GM18499 (cell line): ENCODE measurements at regions not wholly inside any gene's neighbourhood (a gene's known extent, or its start where the extent isn't known, plus 50 kb on each side); places are given as distances from the start of the nearest gene placed in this dataset.
"Not testable (repeated sequence)": the region's sequence is repeated elsewhere in the genome, so short reads cannot be mapped to it uniquely, and the experiment has no call there.

Experiments
- ATAC-seq: cut with Tn5 transposase; IDR thresholded peaks from one replicate; pipeline ENCODE4 v1.9.1; 2021; ENCODE audit warnings: moderate number of reproducible peaks; ENCODE audit not compliant: insufficient read depth, unreplicated experiment

- no peak for ATAC-seq
Measured at GRCh38 chr2:118431586-118431985, 343.3 kb downstream of the INSIG2 start.

DNA sequence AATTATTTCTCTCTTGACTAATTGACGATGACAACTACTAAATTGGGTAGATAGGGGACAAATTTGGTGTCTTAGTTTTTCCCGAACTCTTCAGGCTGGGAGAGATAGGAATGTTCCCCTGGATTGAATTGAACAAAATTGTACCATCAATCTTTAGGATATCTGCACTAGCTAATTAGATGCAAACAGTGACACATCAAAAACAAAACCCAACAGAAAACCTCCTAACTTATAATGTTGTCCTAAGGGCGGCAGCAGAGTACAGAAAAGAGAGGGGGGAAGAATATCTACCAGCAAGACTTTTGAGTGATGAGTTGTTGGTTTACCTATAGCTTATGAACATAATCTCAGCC lies 342.9 kb downstream of the INSIG2 start:
- ATAC-seq: no peak

DNA sequence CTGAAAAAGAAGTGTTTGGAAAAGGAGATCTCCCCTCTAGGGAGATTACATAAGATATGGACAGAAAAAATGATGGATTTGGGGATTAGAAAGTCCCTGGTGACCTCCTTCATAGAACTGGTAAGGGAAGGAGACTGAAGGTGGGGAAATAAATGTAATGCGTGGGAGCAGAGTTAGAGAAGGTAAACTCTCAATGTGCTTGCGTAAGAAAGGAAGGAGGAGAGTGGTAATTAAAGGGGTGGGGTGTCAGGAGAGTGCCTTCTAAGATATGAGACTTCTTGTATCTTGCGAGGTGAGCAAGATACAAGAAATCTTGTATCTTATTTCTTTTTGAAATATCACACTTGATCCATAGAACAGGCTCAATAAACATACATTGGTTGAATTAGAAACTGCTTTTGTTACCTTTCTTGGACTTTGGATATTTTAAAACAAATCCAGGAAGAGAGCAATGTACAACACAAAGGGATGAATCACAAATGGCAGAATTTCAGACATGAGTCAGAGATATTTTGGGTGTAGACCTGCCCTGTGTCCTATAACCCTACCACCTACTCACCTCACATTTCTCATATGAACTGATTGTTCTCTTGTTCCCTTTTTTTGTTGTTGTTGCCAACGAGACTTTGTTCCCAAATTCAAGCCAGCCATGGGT lies 342.4 kb downstream of the INSIG2 start:
- no peak for ATAC-seq

- no peak for ATAC-seq
Measured at GRCh38 chr2:118425191-118425590, 336.9 kb downstream of the INSIG2 start.

GRCh38 chr2:118423776-118424175 lies 335.5 kb downstream of the INSIG2 start:
- no peak for ATAC-seq

DNA sequence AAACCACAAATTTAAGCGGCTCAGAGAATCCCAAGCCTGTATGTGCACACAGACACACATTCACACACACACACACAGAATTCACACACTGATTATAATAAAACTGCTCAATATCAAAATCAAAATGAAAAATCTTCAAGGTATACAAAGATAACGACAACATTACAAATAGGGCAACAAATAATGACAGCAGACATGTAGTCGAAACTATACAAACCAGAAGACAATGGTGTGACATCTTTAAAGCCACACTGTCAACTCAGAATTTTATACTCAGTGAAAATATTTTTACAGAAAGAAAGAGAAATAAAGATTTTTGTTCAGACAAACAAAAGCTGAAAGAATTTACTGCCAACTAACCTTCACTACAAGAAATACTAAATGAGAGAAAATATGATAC lies 333.4 kb downstream of the INSIG2 start:
- ATAC-seq: no peak

DNA sequence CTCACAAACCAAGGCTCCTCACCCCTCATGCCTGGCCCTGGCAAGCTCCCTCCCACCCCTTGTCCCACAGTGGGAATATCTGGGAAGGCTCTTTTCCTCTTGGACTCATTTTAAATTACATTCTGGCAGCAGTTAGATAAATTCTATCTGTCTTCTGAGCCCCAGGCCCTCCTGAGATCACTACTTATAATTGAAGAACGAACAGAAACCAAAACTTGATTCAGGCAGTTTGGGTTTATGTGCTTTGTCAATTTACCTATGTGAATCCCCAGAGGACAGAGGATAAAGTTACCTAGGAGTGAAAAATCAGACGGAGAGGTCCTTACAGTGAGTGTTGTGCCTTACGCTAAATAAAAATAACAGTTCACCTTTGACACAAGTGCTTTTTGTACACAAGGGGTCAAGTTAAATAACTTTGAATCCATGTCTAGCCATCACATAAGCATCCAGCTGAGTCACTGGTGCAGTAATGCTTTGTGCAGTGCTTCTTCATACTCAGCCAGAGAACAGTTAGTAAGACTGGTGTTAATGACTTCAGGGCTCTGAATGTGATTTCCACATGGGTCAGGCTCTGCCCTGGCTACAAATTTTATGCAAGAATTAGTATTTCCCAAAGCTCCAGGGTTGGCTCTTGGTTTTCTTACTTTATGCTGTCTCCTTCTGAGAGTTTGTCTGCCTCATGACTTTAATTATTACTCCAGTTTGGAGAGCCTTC lies 329.3 kb downstream of the INSIG2 start:
- no peak for ATAC-seq

DNA sequence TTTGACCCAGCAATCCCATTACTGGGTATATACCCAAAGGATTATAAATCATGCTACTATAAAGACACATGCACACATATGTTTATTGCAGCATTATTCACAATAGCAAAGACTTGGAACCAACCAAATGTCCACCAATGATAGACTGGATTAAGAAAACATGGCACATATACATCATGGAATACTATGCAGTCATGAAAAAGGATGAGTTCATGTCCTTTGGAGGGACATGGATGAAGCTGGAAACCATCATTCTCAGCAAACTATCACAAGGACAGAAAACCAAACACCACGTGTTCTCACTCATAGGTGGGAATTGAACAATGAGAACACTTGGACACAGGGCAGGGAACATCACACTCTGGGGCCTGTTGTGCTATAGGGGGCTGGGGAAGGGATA lies 326.9 kb downstream of the INSIG2 start:
- ATAC-seq: not testable (repeated sequence)

DNA sequence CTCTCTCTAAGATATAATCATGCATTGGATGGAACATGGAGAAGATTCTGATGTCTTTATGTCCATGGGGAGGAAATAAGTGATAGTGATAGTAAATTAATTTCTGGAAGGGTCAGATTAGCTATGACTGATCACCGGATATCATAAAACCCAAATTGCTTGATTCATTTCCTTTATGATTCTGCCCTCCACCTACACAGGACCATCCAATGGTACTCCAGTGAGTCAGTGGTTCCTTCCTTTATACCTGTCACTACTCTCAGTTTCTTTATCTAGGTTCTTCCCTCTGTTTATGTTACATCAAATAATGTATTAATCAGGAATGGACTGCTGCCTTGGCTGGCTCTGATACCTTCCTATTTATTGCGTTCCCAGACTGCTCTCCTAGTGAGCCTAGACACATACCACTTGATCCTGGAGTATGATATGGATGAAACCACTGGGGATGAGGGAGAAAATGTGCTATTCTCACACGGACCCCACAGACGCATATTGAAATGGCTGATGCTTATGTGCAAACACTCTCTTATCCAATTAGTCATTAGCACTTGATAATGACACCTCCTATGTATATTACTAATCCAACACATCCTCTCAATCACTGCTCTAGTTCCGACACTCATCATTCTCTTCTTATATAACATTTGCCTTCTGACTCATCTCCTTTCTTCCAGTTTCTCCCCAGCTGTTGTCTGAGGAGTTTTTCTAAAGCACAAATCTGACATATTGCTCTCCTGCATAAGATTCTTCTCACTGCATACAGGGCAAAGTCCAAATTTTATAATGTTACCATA lies 315.6 kb downstream of the INSIG2 start:
- no peak for ATAC-seq

DNA sequence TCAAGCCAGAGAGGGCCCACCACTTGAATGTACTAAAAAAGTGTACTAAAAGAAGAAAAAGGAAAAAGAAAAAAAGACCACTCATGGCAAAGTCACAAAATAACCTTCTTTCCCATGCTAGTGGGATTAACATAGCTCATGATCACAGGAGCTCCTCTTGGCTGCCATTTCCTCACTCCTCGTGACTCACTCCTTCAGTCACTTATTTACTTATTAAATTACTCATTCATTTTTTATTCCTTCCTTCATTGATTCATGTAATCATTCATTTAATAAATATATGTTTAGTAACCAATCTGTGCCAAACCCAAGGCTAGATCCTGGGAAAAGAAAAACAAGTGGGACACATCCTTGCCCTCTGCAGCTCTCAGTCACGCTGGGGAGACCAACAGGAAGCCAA lies 300.5 kb downstream of the INSIG2 start:
- ATAC-seq: no peak

GRCh38 chr2:118387509-118387908 lies 299.2 kb downstream of the INSIG2 start:
- ATAC-seq: no peak

GRCh38 chr2:118386641-118387302 lies 298.5 kb downstream of the INSIG2 start:
- ATAC-seq: no peak

DNA sequence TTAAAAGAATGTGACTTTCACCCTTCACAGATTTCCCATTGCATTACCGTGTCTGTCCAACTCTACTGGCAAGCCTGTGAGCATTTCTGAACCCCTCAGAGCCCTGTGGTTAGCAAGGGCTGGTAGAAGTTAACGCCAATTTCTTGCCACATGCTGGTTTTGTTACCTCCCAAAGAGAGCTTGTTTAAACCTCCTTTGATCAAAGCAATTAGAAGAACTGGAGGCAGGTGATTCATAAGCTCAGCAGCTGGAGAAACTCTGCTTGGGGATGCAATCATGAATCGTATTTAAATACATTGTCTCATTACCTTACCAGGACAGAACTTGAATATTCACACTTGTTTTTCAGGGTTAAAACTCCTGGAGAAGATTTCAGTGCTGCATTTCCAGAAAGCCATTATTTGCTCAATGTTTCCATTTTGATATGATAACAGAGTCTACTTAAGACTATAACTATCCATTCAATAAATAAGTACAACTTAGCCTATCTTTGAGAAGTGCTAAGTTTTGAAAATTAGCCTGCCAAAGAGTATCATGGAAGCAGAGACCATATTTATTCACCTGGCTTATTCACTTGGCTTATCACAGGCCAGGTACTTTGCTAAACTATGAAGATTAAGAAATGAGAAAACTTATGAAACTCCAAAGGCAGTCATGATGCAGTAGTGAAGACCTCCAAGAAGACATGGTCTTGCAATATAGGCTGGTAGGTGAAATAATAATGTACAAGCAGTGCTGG lies 292.8 kb downstream of the INSIG2 start:
- no peak for ATAC-seq

GRCh38 chr2:118375907-118376485 lies 287.7 kb downstream of the INSIG2 start:
- ATAC-seq: no peak

GRCh38 chr2:118374974-118375755 lies 286.9 kb downstream of the INSIG2 start:
- no peak for ATAC-seq

GRCh38 chr2:118372886-118373830 lies 284.9 kb downstream of the INSIG2 start:
- no peak for ATAC-seq

- no peak for ATAC-seq
Measured at GRCh38 chr2:118371515-118371914, 283.2 kb downstream of the INSIG2 start.

GRCh38 chr2:118369521-118369920 lies 281.2 kb downstream of the INSIG2 start:
- not testable (repeated sequence) for ATAC-seq
